Hepatocyte (in vitro differentiated cells): ENCODE measurements at regions not wholly inside any gene's neighbourhood (a gene's known extent, or its start where the extent isn't known, plus 50 kb on each side); places are given as distances from the start of the nearest gene placed in this dataset.

Source experiments
- DNase-seq: peaks from one replicate; pipeline ENCODE4 v3.0.0-alpha.2; 2016; ENCODE audit warnings: low spot score
- H2AFZ ChIP-seq: fragments of 200-600 bp; sonication (generic); 2 replicates; pipeline ENCODE4 v1.6.0; 2016; ENCODE audit warnings: antibody characterized with exemption, mild to moderate bottlenecking
- H3K27ac ChIP-seq: fragments of 200-600 bp; sonication (generic); 2 replicates; pipeline ENCODE4 v1.5.1; 2016; ENCODE audit warnings: mild to moderate bottlenecking
- H3K27me3 ChIP-seq: fragments of 200-600 bp; sonication (generic); 2 replicates; pipeline ENCODE4 v1.6.1; 2016
- H3K36me3 ChIP-seq: fragments of 200-600 bp; sonication (generic); replicated peaks from 2 replicates; pipeline ENCODE4 v1.5.1; 2016; ENCODE audit warnings: low read depth; ENCODE audit not compliant: insufficient read depth
- H3K4me1 ChIP-seq: fragments of 200-600 bp; sonication (generic); 2 replicates; pipeline ENCODE4 v1.5.1; 2016; ENCODE audit warnings: mild to moderate bottlenecking, moderate library complexity; ENCODE audit not compliant: insufficient read depth
- H3K4me2 ChIP-seq: fragments of 200-600 bp; sonication (generic); 2 replicates; pipeline ENCODE4 v1.6.0; 2016
- H3K4me3 ChIP-seq: fragments of 200-600 bp; sonication (generic); 2 replicates; pipeline ENCODE4 v1.5.1; 2016; ENCODE audit warnings: mild to moderate bottlenecking
- H3K79me2 ChIP-seq: fragments of 200-600 bp; sonication (generic); 2 replicates; pipeline ENCODE4 v1.6.0; 2017; ENCODE audit warnings: mild to moderate bottlenecking
- H3K9me2 ChIP-seq: fragments of 200-600 bp; sonication (generic); replicated peaks from 2 replicates; pipeline ENCODE4 v1.6.0; 2017; ENCODE audit warnings: mild to moderate bottlenecking; ENCODE audit not compliant: insufficient read depth
- H3K9me3 ChIP-seq: fragments of 200-600 bp; sonication (generic); 2 replicates; pipeline ENCODE4 v1.5.1; 2016; ENCODE audit warnings: low read depth, mild to moderate bottlenecking
- H4K20me1 ChIP-seq: fragments of 200-600 bp; sonication (generic); 2 replicates; pipeline ENCODE4 v1.6.0; 2016; ENCODE audit warnings: mild to moderate bottlenecking; ENCODE audit not compliant: insufficient read depth, poor library complexity, severe bottlenecking
- EZH2 ChIP-seq: fragments of 200-600 bp; sonication (generic); IDR thresholded peaks from 2 replicates; pipeline ENCODE4 v1.6.1; 2016; ENCODE audit warnings: antibody characterized with exemption, mild to moderate bottlenecking, borderline replicate concordance
- EZH2phosphoT487 ChIP-seq: fragments of 200-600 bp; sonication (generic); IDR thresholded peaks from one replicate; pipeline ENCODE4 v1.6.1; 2018; ENCODE audit warnings: antibody characterized with exemption, mild to moderate bottlenecking, low read depth, moderate library complexity; ENCODE audit not compliant: unreplicated experiment, severe bottlenecking
- WGBS: methylation state at CpG from one replicate; pipeline ENCODE4 v1.1.6; 2016; ENCODE audit warnings: low lambda C conversion rate; ENCODE audit errors: missing lambda C conversion rate; 5-methylcytosine and 5-hydroxymethylcytosine counted together
- TF ChIP-seq, protein P1 (sequence below): fragments of 200-600 bp; sonication (generic); IDR thresholded peaks from 2 replicates; pipeline ENCODE4 v1.5.1; 2016; ENCODE audit warnings: antibody characterized with exemption, mild to moderate bottlenecking; ENCODE audit not compliant: poor library complexity

DNA sequence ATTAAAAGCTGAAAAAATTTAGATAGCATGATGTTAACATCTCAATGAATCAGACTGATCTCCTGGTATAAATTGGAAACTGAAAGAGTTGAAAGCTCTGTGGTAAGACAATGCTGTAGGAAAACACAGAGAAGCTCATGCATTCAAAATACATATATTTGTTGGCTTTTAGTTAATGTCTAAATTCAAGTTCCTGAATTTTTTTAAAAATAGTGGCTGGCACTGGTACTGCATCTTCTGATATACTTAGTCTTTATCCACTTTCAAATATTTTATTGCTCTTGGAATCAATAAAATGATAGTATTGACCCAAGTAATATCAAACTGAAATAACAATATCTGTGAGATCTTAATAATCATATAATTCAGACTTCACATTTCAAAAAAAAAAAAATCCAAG is 151.4 kb upstream of the FIGN start:
- Histone ChIP-seq H3K79me2 (no peaks in the 10 kb centered on the region), H3K4me2 (no peak overlapping the region), H4K20me1 (no peaks in the 10 kb centered on the region), H3K36me3 (no peaks in the 10 kb centered on the region), H3K27me3 (no peaks in the 10 kb centered on the region), H3K4me3 (no peak overlapping the region), H3K9me2 (no peaks in the 10 kb centered on the region), H3K9me3 (no peaks in the 10 kb centered on the region), H2AFZ (no peak overlapping the region), H3K4me1 (no peaks in the 10 kb centered on the region), H3K27ac (no peak overlapping the region)
- no peak for TF ChIP-seq EZH2phosphoT487
- TF ChIP-seq, protein P1, sequence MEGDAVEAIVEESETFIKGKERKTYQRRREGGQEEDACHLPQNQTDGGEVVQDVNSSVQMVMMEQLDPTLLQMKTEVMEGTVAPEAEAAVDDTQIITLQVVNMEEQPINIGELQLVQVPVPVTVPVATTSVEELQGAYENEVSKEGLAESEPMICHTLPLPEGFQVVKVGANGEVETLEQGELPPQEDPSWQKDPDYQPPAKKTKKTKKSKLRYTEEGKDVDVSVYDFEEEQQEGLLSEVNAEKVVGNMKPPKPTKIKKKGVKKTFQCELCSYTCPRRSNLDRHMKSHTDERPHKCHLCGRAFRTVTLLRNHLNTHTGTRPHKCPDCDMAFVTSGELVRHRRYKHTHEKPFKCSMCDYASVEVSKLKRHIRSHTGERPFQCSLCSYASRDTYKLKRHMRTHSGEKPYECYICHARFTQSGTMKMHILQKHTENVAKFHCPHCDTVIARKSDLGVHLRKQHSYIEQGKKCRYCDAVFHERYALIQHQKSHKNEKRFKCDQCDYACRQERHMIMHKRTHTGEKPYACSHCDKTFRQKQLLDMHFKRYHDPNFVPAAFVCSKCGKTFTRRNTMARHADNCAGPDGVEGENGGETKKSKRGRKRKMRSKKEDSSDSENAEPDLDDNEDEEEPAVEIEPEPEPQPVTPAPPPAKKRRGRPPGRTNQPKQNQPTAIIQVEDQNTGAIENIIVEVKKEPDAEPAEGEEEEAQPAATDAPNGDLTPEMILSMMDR: peak; percentile 11
- no peak for DNase-seq

GRCh38 chr2:163884416-163884815 is 148.6 kb upstream of the FIGN start:
- Histone ChIP-seq H3K27me3 (no peaks in the 10 kb centered on the region), H3K4me2 (no peak overlapping the region), H3K36me3 (no peaks in the 10 kb centered on the region), H3K4me1 (no peaks in the 10 kb centered on the region), H3K4me3 (no peak overlapping the region), H4K20me1 (no peaks in the 10 kb centered on the region), H3K79me2 (no peaks in the 10 kb centered on the region), H3K27ac (no peak overlapping the region), H3K9me3 (no peaks in the 10 kb centered on the region), H3K9me2 (no peaks in the 10 kb centered on the region), H2AFZ (no peak overlapping the region)
- TF ChIP-seq, protein P1: no peak
- TF ChIP-seq EZH2 (no peak), EZH2phosphoT487 (no peak)
- no peak for DNase-seq
- WGBS: 85% methylated on average over 10 of the region's 10 CpGs

GRCh38 chr2:163878718-163879117 is 142.9 kb upstream of the FIGN start:
- DNase-seq: peak; percentile 25
- H3K27me3 ChIP-seq: no peaks in the 10 kb centered on the region

More at GRCh38 chr2:163878718-163879117, 142.9 kb upstream of the FIGN start:
- H3K9me2 ChIP-seq: no peaks in the 10 kb centered on the region
- H3K36me3 ChIP-seq: no peaks in the 10 kb centered on the region
- H4K20me1 ChIP-seq: no peaks in the 10 kb centered on the region
- H3K4me1 ChIP-seq: no peaks in the 10 kb centered on the region
- no peak for TF ChIP-seq EZH2
- TF ChIP-seq, protein P1: peak; percentile 43
- no peaks in the 10 kb centered on the region for H3K9me3 ChIP-seq
- no peak overlapping the region for H3K27ac ChIP-seq
- no peak overlapping the region for H3K4me3 ChIP-seq
- no peak overlapping the region for H2AFZ ChIP-seq
- no peak overlapping the region for H3K4me2 ChIP-seq
- 59% methylated on average over 4 of the region's 4 CpGs for WGBS
- H3K79me2 ChIP-seq: no peaks in the 10 kb centered on the region
